Mucosa of gallbladder (tissue), 1 donor: ENCODE measurements at regions not wholly inside any gene's neighbourhood (a gene's known extent, or its start where the extent isn't known, plus 50 kb on each side); places are given as distances from the start of the nearest gene placed in this dataset.

Experiments
- DNase-seq: peaks from one replicate; pipeline ENCODE4 v3.0.0-alpha.2; 2020; ENCODE audit warnings: low spot score
- donor health status: DM: no; HTN: no; CAD: no.

DNA sequence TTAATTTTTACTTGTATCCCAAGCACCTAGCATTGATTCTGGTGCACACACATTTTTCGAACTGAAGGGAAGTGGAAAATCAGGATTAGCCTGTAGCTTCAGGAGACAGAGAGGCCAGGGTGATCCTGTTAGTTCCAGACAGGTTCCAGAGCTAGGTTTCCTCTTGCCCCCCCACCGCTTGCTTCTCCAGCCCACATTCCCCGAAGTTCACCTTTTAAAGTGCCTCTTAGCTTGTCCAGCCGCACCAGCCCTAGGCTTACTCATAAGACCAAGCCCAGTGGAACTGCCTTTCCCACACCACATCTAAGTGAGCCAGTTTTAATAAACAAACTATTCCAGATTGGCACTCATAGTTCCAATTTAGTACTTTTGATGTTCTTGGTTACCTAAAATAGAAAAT is 898.6 kb upstream of the KLHL29 start:
- no peak for DNase-seq

DNA sequence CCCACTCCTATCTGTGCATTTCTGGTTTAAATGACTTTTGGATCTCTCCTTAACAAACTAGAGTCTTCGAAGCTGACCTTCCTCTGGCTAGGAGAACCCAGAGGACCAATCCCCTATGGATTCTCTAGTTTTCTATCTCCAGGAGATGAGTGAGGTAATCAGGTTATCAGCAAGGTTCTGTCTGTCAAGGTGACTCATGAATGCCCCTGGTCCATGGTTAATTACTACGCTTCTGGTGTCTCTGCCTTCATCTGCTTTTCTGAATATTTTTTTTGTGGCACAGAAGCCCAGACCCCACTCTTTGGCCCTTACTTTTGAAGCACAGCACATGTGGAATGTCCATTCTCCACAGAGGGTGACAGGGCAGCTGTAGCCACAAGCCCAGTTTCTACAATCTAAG is 897.9 kb upstream of the KLHL29 start:
- DNase-seq: no peak

DNA sequence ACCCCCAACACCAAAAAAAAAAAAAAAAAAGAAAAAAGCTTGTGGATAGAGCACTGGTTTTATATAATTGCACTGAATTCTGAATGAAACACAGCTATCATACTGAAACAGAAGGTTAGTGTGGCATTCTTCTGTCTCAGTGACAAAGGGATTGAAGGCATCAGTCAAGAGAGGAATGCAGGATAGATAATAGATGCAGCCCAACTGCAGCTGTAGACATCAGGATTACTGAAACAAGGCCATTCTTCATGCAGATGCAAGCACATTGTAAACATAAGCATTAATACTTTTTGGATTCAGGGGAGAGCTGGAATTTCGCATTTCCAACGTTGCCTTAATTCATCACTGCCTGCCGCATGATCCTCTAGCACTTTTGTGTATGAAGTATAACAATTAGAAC is 897.4 kb upstream of the KLHL29 start:
- DNase-seq: no peak

DNA sequence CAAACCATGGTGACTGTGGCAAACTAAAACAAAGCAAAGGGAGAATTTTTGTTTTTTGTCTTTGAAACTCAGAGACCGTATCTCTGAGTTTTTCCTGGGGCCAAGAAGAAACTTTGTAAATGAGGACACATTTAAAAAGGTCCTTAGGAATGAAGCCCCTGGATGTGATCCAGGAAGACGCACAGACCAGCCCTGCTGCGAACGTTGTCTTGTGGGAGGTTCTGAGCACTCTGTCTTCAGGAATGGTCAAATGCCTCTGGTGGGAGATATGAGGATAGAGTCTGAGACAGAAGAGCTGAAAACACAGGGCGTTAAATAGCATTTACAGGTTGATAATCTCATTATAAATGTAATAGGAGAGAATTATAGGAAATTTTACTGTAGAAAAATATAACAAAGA is 893.5 kb upstream of the KLHL29 start:
- DNase-seq: no peak

DNA sequence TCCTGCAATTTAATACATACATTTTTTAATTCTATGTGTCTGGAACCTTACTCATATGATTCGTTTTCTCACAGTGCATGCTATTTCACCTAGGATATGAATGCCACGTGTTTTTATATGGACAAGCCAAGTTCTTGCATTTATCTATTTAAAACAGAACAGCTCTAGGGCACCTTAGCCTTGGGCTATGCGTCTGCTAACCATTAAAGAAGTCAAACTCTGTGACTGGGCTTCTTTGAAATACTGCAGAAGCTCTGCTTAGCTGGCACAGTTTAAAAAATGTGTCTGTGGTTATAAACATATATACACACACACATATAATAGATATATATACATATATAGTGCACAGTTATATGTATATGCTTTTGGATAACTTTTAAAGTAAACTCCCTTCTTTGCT is 890.8 kb upstream of the KLHL29 start:
- no peak for DNase-seq

DNA sequence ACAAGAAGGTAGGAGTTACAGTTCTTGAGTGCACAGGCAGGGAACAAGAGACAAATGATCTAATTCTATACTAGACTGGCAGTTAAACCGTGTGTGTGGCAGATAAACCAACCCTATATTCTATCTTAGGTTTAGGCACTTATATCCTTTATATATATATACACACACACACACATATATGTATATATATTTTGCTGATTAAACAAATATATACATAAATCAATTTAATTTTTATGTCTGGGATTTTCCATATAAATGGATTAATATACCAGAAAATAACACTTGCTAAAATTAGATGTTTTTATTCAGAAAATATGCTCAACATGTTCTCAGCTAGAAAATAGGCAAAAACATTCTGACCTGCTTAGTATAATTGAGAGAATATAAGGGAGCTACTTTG is 887.9 kb upstream of the KLHL29 start:
- no peak for DNase-seq

DNA sequence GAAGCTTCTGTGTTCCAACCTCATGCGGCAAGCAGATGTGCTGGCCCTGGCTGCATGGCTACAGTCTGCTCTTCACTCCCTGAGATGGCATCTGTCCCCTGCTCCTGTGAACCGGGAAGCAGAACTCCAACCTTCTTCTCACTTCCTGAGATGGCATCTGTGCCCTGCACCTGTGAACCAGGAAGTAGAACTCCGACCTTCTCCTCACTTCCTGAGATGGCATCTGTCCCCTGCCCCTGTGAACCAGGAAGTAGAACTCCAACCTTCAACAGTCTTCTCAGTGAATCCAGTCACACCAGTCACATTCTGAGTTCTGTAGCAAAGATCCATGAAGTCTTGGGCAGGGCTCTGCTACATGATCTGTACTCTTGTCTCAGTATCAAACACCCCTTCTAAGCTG is 887.2 kb upstream of the KLHL29 start:
- no peak for DNase-seq

DNA sequence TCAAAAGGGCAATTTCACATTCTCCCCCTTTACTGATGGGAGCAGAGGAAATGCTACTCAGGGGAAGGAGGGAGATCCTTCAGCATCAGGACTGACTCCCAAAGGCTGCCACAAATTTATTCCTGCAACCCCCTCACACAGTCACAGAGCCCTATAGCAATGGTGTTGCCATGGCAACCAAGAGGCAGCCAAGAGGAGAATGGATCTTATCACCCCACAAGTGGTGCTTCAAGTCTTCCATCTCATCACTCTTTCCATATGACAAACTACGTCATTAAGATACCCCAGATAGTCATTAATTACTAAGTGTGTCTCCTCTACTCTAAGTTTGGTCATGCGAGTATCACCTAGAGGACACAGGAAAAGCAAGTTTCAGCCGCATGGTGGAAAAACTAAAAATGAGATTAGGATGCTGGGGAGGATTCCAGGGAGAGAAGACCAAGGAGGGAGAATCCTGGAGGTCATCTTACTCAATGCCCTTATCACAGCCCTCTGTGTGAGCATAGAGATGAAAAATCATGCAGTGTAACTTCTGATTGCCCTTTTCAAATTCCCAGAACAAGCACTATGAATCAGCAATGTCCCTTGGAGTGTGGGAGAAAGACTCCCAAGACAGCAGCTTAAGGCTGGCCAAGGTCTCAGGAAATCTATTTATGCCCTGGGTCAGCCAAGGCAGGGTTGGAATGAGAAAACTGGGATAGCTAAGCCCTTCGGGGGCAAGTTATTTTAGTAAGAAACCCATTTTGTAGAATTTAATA is 885.7 kb upstream of the KLHL29 start:
- no peak for DNase-seq

DNA sequence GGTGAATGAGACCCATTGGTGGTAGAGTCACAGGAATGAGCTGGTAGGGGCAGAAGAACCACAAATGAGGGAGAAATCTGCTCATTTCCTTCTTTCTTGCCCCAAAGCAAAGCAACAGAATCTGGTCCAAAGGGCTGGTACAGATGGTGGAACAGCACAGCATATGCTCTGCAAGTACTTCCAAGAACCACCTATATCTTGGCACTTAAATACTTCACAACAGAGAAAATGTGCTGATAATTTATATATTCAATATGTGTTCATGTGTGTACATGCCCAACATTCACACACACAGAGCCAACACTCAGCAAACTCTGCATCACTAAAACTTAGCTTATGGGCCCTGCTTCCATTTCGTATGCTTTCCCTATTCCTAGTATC is 884.4 kb upstream of the KLHL29 start:
- no peak for DNase-seq

DNA sequence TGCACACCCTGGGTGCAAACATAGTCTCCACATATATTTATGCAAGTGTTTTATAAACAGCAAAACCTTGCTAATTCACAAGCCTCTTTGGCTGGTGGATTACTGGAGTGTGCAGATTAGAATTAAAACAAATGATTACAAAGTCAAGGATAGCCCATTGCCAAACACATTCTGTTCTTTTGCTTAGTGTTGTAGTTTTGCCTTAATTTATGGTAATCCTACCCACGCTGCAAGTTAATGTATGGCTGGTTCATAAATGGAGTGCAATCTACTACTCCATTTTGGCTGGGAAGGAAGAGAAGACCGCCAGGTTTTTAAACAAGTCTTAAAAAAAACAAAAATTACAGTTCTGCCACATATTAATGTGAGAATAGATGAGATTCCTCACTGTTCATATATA is 883.1 kb upstream of the KLHL29 start:
- DNase-seq: no peak

DNA sequence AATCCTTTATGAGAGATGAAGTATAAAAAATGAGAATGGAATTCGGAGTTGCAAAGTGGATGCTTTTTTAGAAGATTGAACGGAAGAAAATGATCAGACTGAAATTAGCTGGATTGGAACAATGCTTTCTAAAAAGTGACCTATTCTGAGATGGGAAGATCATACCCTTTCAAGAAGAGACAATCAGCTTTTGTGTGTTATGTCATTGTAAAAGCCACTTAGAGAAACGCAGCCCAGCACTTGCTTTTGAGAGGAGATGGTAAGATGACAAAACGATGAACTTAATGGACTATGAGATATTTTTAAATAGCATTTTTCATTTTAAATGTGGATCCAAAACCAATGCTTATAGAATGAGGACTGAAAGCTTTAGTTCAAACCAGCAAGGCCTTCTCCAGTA is 871.4 kb upstream of the KLHL29 start:
- no peak for DNase-seq

DNA sequence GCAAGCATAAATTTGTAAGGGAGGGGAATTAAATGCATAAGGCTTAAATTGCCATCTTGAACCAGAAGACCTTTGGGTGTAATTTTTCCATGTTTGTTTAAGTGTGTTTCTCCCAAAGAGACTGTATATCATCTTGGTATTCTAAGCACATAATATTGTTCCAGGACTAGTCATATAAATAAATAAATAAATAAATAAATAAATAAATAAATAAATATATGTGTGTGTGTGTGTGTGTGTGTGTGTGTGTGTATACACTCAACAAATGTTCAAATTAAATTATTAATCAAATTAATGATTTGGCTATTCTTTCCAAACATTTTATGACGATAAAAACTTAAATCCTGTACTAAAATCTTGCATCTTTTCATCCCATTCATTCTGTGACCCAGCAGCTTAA is 867.8 kb upstream of the KLHL29 start:
- no peak for DNase-seq

DNA sequence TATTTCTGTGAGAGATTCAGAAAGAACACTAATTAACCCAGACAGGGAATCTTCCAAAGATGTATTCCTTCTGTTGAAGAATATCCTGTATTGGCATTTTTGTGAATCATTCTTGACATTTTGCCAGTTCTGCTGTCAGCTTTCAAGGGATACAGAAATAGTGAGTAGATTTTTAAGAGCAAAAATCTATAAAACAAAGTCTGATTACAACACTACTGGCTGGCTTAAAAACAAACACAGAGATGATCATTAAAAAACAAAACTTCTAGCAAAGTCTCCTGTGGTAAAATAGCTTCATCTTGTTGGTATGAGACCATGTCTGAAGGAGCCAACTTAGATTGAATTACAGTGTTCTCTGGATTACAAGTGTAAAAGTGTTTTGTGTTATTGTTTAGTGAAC is 866.3 kb upstream of the KLHL29 start:
- DNase-seq: no peak

DNA sequence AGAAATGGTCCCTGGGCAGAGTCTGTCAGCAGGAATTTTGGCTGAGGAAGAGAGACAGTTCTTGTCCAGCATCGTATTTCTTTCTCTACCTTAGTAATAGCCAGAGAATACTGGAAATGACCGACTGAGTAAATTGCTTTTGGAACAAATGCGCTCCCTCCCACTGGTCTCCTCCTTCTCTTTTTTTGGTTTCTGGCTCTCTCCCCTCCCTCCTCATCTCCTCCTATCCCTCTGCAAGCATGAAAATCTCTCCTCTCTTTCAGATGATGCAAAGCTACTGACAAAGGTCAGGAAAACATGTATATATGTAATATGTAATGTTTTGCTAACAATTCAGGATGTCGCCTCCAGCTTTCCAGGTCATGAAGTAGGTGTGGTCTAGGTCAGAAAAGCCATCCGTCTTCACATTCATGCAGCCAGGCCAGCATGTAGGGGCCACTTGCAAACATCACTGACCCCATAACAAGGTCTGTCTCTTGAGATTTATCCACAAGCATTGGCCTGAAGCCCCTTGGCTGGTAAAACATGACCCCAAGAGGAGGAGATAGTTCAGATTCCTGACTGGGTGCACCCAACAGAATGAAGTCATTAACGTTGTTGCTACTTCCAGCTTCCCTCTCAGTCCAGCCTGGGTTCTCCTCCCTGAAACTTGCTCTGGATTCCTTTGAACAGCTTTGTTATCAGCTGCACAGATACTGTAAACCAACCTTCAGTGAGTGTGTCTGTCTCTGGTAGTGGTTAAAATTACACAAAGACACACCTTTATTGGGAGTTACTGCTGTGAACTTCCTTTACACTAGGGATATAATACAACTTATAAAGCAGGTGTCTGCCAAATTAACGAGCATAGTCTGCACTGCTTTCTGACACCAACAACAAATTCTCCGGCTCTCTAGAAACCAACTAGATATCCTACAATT is 864.4 kb upstream of the KLHL29 start:
- DNase-seq: no peak

DNA sequence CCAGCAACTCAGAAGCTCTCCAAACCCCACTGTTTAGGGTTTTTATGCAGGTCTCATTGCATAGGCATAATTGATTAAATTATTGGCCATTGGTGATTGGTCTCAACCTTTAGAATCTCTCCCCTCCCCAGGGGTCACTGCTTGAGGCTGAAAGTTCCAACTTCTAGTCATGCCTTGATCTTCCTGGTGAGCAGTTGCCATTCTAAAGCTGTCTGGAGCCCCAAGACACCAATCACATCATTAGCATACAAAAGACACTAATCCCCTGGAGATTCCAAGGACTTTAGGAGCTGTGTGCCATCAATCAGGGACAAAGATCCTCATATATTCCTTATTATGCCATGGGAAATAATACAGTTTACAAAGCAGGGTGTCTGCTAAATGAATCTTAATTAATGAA is 863.4 kb upstream of the KLHL29 start:
- no peak for DNase-seq

DNA sequence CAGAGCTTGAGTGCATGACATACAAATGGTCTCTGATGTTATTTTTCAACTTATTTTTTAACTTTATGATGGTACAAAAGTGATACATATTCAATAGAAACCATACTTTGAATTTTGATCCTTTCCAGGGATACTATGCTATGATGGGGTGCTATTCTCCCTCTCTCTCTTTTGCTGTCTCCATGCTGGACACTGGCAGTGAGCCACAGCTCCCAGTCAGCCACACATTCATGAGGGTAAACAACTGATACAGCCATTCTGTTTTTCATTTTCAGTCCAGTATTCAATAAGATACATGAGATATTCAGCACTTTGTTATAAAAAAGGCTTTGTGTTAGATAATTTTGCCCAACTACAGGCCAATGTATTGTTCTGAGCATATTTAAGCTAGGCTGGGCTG is 859.3 kb upstream of the KLHL29 start:
- DNase-seq: no peak

DNA sequence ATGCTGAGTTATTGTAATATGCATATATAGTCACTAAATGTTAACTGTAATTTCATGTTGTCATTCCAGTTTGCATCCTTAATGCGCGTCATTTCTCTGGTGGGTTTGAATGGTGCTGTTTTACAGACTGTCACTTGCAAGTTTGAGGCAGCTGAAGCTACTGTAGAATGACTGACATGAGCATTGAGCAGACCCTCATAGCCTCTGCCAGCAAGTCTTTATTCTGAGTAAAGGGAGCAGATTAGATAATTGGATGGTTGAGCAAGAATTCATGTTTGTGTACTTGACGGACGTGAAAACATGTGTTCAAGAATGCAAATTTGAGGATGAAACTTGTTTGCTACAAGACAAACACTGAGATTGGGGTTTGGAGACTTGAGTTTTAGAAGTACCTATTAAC is 854.8 kb upstream of the KLHL29 start:
- no peak for DNase-seq

DNA sequence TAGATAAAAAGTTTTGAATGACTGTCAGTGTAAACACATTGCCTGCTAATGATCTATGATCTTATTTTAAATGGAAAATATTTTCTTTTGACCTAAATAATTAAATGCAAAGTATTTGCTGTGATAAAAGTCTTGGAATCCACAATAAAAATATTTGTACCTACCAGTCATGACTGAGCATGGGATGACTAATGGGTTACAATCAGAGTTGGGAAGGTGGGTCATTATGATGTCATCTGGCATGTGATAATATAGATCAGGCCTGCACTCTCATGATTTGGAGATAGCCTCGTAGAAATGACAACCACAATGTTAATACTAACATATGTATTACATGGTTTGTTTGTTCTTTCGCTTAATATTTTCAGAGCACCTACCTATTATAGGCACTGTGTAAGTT is 848.8 kb upstream of the KLHL29 start:
- no peak for DNase-seq

DNA sequence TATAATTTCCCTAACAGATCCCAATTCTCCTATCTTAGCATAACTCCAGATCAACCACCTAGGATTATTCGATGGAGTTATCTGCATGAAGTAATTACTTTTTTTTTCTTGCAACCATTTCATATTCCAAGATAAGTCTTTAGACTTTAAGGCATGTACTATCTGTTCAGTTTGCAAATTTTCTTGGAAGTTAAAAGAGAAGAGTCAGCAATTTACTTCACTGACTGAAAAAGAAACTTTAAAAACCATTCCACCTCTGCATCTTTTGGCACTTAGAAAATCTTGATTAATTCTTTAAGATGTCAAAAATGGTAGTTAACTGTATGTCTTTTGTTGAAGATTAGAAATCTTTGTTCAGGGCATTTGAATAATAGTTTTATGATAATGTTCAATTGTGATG is 830.5 kb upstream of the KLHL29 start:
- no peak for DNase-seq

DNA sequence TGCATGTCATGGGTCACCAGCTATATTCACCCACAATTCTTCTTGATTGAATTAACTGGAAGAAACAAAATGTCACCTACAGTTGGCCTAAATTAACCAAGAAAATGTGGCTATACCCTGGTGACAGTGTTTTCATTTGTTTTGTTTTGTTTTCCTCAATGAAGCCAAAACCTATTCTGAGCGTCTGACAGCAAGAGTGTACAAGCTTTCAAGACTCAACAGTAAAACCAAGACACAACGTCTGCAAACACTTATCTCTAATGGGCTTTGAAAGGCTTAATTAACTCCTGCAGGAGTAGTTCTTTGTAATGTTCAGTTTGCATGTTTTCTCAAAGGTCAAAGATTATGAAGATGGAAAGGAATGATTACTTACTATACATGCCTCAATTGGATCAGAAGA is 827.6 kb upstream of the KLHL29 start:
- DNase-seq: no peak

DNA sequence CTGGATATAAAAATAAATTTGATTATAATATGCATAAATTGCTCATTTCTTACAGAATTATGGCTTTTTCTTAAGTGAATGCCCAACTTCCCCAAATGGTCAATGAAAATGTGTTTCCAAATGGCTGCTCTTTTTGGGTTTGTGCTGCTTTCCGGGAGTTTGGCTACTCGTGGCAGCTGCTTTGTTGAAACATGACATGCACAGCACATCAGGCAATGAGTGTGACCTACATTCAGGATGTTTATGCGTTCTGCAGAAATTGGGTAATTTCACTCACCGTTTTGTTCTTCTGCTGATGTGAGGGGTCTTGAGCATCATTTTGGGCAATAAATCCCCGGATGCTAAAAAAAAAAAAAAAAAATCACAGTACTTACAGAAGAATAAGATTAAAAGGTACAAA is 825.0 kb upstream of the KLHL29 start:
- DNase-seq: no peak

DNA sequence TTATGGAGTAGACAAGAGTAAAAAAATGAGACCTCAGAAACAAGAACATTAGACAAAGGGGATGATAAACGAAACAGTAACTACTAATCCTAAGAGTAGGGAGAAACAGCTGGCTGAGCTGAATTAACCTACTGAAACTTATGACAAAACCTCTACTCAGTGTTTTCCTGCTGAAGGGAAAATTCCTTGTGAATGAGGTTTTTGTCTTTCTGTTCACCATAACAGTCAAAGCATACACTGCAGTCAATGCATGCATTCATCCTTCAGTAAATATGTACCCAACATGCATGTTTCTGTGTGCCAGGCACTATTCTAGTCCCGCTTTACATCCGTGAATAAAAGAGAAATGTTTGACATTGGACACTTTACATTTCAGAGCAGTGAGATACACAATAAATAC is 805.6 kb upstream of the KLHL29 start:
- no peak for DNase-seq

DNA sequence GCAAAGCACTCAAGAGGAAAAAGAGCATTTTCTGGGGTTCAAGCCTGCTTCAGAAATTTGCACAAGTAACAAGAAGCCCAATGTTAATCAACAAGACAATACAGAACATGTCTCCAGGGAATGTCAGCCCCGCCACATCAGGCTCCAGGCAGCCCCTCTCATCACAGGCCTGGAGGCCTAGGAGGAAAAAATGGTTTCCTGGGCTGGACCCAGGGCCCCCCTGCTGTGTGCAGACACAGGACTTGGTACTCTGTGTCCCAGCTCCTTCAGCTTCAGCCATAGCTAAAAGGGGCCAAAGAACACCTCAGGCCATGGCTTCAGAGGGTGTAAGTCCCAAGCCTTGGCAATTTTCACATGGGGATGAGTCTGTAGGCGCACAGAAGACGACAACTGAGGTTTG is 802.9 kb upstream of the KLHL29 start:
- no peak for DNase-seq
